DND-41 (cell line): ENCODE measurements at regions not wholly inside any gene's neighbourhood (a gene's known extent, or its start where the extent isn't known, plus 50 kb on each side); places are given as distances from the start of the nearest gene placed in this dataset.
"Not testable (repeated sequence)": the region's sequence is repeated elsewhere in the genome, so short reads cannot be mapped to it uniquely, and the experiment has no call there.

Source experiments
- ATAC-seq: fragments of 200-7000 bp; cut with Tn5 transposase; 3 replicates; pipeline ENCODE4 v1.9.1; 2021; ENCODE audit warnings: low read depth; ENCODE audit not compliant: insufficient read depth
- DNase-seq: peaks from one replicate; pipeline ENCODE4 v3.0.0-alpha.2; 2020
- H2AFZ ChIP-seq: 2 replicates; pipeline ENCODE4 v1.6.0; 2012; ENCODE audit warnings: low read depth, low read length
- H3K27ac ChIP-seq: 2 replicates; pipeline ENCODE4 v1.5.1; 2012; ENCODE audit warnings: low read length, inconsistent platforms
- H3K27me3 ChIP-seq: fragments of 200-600 bp; sonication (generic); 2 replicates; pipeline ENCODE4 v1.6.0; 2012; ENCODE audit warnings: low read length, mild to moderate bottlenecking, inconsistent platforms; ENCODE audit not compliant: insufficient read depth, poor library complexity
- H3K36me3 ChIP-seq: 2 replicates; pipeline ENCODE4 v1.5.1; 2012; ENCODE audit warnings: low read length, inconsistent platforms; ENCODE audit not compliant: insufficient read depth
- H3K4me1 ChIP-seq: 2 replicates; pipeline ENCODE4 v1.5.1; 2012; ENCODE audit warnings: mild to moderate bottlenecking, low read length; ENCODE audit not compliant: insufficient read depth
- H3K4me2 ChIP-seq: 2 replicates; pipeline ENCODE4 v1.6.0; 2012; ENCODE audit warnings: mild to moderate bottlenecking, moderate library complexity, low read length, inconsistent platforms; ENCODE audit not compliant: insufficient read depth
- H3K4me3 ChIP-seq, 2 experiments: fragments of 200-600 bp in 1 of 2; shearing (Covaris generic) in 1 of 2; 2 replicates each; pipeline ENCODE4 v1.5.1; 2012 to 2016; ENCODE audit warnings: inconsistent platforms in 2 of 2, low read length in 2 of 2, mild to moderate bottlenecking in 2 of 2, low read depth in 1 of 2, moderate library complexity in 1 of 2
- H3K79me2 ChIP-seq: 2 replicates; pipeline ENCODE4 v1.6.0; 2012; ENCODE audit warnings: low read length, inconsistent platforms; ENCODE audit not compliant: insufficient read depth
- H3K9ac ChIP-seq: 2 replicates; pipeline ENCODE4 v1.6.0; 2012; ENCODE audit warnings: low read depth, mild to moderate bottlenecking, inconsistent platforms, low read length, moderate library complexity
- H3K9me3 ChIP-seq: 2 replicates; pipeline ENCODE4 v1.5.1; 2012; ENCODE audit warnings: low read length, moderate library complexity, mild to moderate bottlenecking, inconsistent platforms; ENCODE audit not compliant: insufficient read depth, severe bottlenecking
- H4K20me1 ChIP-seq: 2 replicates; pipeline ENCODE4 v1.6.0; 2012; ENCODE audit warnings: low read length; ENCODE audit not compliant: insufficient read depth
- CTCF ChIP-seq: IDR thresholded peaks from 2 replicates; pipeline ENCODE4 v1.5.1; 2012; ENCODE audit warnings: borderline replicate concordance, low read length, moderate library complexity, mild to moderate bottlenecking; ENCODE audit not compliant: poor library complexity, severe bottlenecking; ENCODE audit errors: extremely low read depth
- EZH2 ChIP-seq: IDR thresholded peaks from 3 replicates; pipeline ENCODE4 v1.6.1; 2012; ENCODE audit warnings: borderline replicate concordance, low read depth, mild to moderate bottlenecking, moderate library complexity, low read length, inconsistent platforms; ENCODE audit not compliant: severe bottlenecking

GRCh38 chr14:105770619-105771216 is 244.3 kb downstream of the TMEM121 start:
- H3K4me3 ChIP-seq, H3K79me2 ChIP-seq, H3K36me3 ChIP-seq, H3K9ac ChIP-seq, H4K20me1 ChIP-seq, H3K9me3 ChIP-seq, DNase-seq, H3K27me3 ChIP-seq, ATAC-seq, H3K4me2 ChIP-seq, H2AFZ ChIP-seq, H3K27ac ChIP-seq, H3K4me1 ChIP-seq: not testable (repeated sequence)

GRCh38 chr14:105771261-105772226 is 245.2 kb downstream of the TMEM121 start:
- H3K79me2 ChIP-seq, H4K20me1 ChIP-seq, H3K27me3 ChIP-seq, H3K36me3 ChIP-seq, H2AFZ ChIP-seq, H3K9ac ChIP-seq, DNase-seq, H3K9me3 ChIP-seq, H3K4me1 ChIP-seq, H3K27ac ChIP-seq, H3K4me2 ChIP-seq, H3K4me3 ChIP-seq, ATAC-seq: not testable (repeated sequence)

GRCh38 chr14:105772710-105773250 is 246.4 kb downstream of the TMEM121 start:
- H3K27ac ChIP-seq, H3K79me2 ChIP-seq, H3K4me1 ChIP-seq, H4K20me1 ChIP-seq, H3K9ac ChIP-seq, DNase-seq, H3K4me2 ChIP-seq, H2AFZ ChIP-seq, H3K27me3 ChIP-seq, H3K9me3 ChIP-seq, ATAC-seq, H3K36me3 ChIP-seq, H3K4me3 ChIP-seq: not testable (repeated sequence)

- TF ChIP-seq CTCF: no peak
- TF ChIP-seq EZH2: no peak
- Histone ChIP-seq H3K4me2 (no peak overlapping the region), H3K9ac (no peak overlapping the region)
These were observed 247.2 kb downstream of the TMEM121 start for GRCh38 chr14:105773584-105773983.

GRCh38 chr14:105774001-105774400 is 247.6 kb downstream of the TMEM121 start:
- H3K9me3 ChIP-seq: no peaks in the 10 kb centered on the region
- H3K4me3 ChIP-seq: no peak overlapping the region
- H3K9ac ChIP-seq: no peak overlapping the region
- H3K27ac ChIP-seq: no peak overlapping the region
- H3K4me1 ChIP-seq: no peaks in the 10 kb centered on the region
- TF ChIP-seq EZH2 (no peak), CTCF (no peak)
- DNase-seq (no peak), ATAC-seq (no peak)
- H3K4me2 ChIP-seq: no peak overlapping the region
- H2AFZ ChIP-seq: no peak overlapping the region
- H4K20me1 ChIP-seq: no peaks in the 10 kb centered on the region
- no peaks in the 10 kb centered on the region for H3K79me2 ChIP-seq
- H3K36me3 ChIP-seq: no peaks in the 10 kb centered on the region
- no peaks in the 10 kb centered on the region for H3K27me3 ChIP-seq

More at GRCh38 chr14:105773584-105773983, 247.2 kb downstream of the TMEM121 start:
- DNase-seq (no peak), ATAC-seq (no peak)
- Histone ChIP-seq H3K36me3 (no peaks in the 10 kb centered on the region), H3K4me3 (no peak overlapping the region), H2AFZ (no peak overlapping the region), H3K79me2 (no peaks in the 10 kb centered on the region), H4K20me1 (no peaks in the 10 kb centered on the region), H3K9me3 (no peaks in the 10 kb centered on the region), H3K4me1 (no peaks in the 10 kb centered on the region), H3K27me3 (no peaks in the 10 kb centered on the region), H3K27ac (no peak overlapping the region)

- DNase-seq, ATAC-seq, H3K36me3 ChIP-seq, H3K4me3 ChIP-seq, H4K20me1 ChIP-seq, H3K4me2 ChIP-seq, H3K9ac ChIP-seq, H3K9me3 ChIP-seq, H3K27ac ChIP-seq, H3K27me3 ChIP-seq, H2AFZ ChIP-seq, H3K4me1 ChIP-seq, H3K79me2 ChIP-seq: not testable (repeated sequence)
These were observed 248.4 kb downstream of the TMEM121 start for GRCh38 chr14:105774585-105775348.
